CD4-positive, alpha-beta T cell (primary cell): ENCODE measurements at regions not wholly inside any gene's neighbourhood (a gene's known extent, or its start where the extent isn't known, plus 50 kb on each side); places are given as distances from the start of the nearest gene placed in this dataset.

ENCODE experiments used
- ATAC-seq: fragments of 200-7000 bp; cut with Tn5 transposase; one replicate; pipeline ENCODE4 v1.10.0; 2022; ENCODE audit warnings: mild to moderate bottlenecking; ENCODE audit not compliant: poor library complexity
- CTCF ChIA-PET: fragments of 350-600 bp; sonication (Branson Sonifier 250); formaldehyde crosslinking; loops from one replicate; lab custom pipeline; 2021; ENCODE audit warnings: antibody characterized with exemption, inconsistent platforms; lab: Charles Lee
- POLR2A ChIA-PET: fragments of 350-600 bp; sonication (Branson Sonifier 250); formaldehyde crosslinking; loops from one replicate; lab custom pipeline; 2021; ENCODE audit warnings: antibody characterized with exemption, inconsistent platforms; lab: Charles Lee
- DNase-seq, 14 experiments: peaks; one replicate each; pipeline ENCODE4 v3.0.0-alpha.2; 2013 to 2020; ENCODE audit warnings: mixed read lengths in 2 of 14
- H3K27ac ChIP-seq, 2 donors: one replicate each; pipeline versions ENCODE4 v1.5.1 to v1.7.0; 2013; ENCODE audit warnings: low read length in 2 of 2, low read depth in 1 of 2, mild to moderate bottlenecking in 1 of 2
- H3K27me3 ChIP-seq, 2 experiments: 1 replicate in 1 of 2; 2 replicates in 1 of 2; pipeline versions ENCODE4 v1.6.1 to v1.7.0; 2013; ENCODE audit warnings: low read length in 2 of 2, control low read depth in 1 of 2, mild to moderate bottlenecking in 1 of 2, moderate library complexity in 1 of 2; ENCODE audit not compliant: insufficient read depth in 2 of 2, control insufficient read depth in 1 of 2
- H3K36me3 ChIP-seq: one replicate; pipeline ENCODE4 v1.6.1; 2013; ENCODE audit warnings: low read length, control low read depth; ENCODE audit not compliant: insufficient read depth
- H3K4me1 ChIP-seq: one replicate; pipeline ENCODE4 v1.6.1; 2013; ENCODE audit warnings: low read length, control low read depth; ENCODE audit not compliant: insufficient read depth
- H3K4me3 ChIP-seq: one replicate; pipeline ENCODE4 v1.5.1; 2013; ENCODE audit warnings: mild to moderate bottlenecking, low read length, moderate library complexity
- H3K9me3 ChIP-seq, 2 experiments: 1 replicate in 1 of 2; 2 replicates in 1 of 2; pipeline versions ENCODE4 v1.6.1 to v1.7.0; 2013; ENCODE audit warnings: low read length in 2 of 2, mild to moderate bottlenecking in 2 of 2, control low read depth in 1 of 2, moderate library complexity in 1 of 2; ENCODE audit not compliant: control insufficient read depth in 1 of 2, insufficient read depth in 1 of 2
- H3K27ac Mint-ChIP-seq: one replicate; pipeline ENCODE4 v1.8.0; 2020; ENCODE audit warnings: mixed read lengths
- H3K27me3 Mint-ChIP-seq: one replicate; pipeline ENCODE4 v1.8.0; 2021; ENCODE audit warnings: mixed read lengths
- H3K36me3 Mint-ChIP-seq: one replicate; pipeline ENCODE4 v1.8.0; 2021; ENCODE audit warnings: low read depth, mixed read lengths
- H3K4me1 Mint-ChIP-seq: one replicate; pipeline ENCODE4 v1.8.0; 2021; ENCODE audit warnings: low read depth, mixed read lengths
- H3K4me3 Mint-ChIP-seq: one replicate; pipeline ENCODE4 v1.8.0; 2020; ENCODE audit warnings: mild to moderate bottlenecking, mixed read lengths
- H3K9me3 Mint-ChIP-seq: one replicate; pipeline ENCODE4 v1.8.0; 2020; ENCODE audit warnings: mixed read lengths
- intact Hi-C, 2 experiments: fragments of 100-400 bp; cut with DNase I in 1 of 2; cut with micrococcal nuclease in 1 of 2; formaldehyde crosslinking; loops; one replicate each; pipeline versions ENCODE4 v1.15.1 to v1.9.0; 2023 to 2025; cut with DNase I, micrococcal nuclease
- TF ChIP-seq, protein P1 (sequence below): fragments of 200-600 bp; IDR thresholded peaks from one replicate; pipeline ENCODE4 v1.8.0; 2022; ENCODE audit warnings: antibody characterized with exemption, mild to moderate bottlenecking

DNA sequence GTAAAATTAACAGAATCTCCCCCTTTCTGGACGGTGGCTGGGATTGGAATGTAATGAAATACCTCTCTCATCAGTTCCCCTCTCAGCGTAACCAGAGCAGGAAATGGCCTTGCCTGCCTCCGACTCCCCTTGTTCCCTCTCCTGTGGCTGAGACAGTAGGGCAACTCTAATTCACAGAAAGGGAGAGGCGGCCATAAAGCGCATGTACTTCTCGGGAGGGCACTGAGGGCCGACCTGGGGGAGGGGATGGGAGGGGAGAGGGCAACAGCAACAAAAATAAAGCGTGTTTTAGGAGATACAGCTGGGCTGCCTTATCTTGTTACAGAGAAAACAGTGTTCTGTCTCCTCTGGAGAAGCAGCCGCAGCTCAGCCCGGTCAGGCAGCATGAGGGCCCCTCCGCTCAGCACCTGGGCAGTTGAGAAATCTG, 783.3 kb upstream of the ARRDC4 start:
- H3K9me3 Mint-ChIP-seq, result peaks cover 3% of the 10 kb centered on the region
- no peaks in the 10 kb centered on the region for H3K27me3 Mint-ChIP-seq
- no peak overlapping the region for H3K4me3 Mint-ChIP-seq
- TF ChIP-seq, protein P1, sequence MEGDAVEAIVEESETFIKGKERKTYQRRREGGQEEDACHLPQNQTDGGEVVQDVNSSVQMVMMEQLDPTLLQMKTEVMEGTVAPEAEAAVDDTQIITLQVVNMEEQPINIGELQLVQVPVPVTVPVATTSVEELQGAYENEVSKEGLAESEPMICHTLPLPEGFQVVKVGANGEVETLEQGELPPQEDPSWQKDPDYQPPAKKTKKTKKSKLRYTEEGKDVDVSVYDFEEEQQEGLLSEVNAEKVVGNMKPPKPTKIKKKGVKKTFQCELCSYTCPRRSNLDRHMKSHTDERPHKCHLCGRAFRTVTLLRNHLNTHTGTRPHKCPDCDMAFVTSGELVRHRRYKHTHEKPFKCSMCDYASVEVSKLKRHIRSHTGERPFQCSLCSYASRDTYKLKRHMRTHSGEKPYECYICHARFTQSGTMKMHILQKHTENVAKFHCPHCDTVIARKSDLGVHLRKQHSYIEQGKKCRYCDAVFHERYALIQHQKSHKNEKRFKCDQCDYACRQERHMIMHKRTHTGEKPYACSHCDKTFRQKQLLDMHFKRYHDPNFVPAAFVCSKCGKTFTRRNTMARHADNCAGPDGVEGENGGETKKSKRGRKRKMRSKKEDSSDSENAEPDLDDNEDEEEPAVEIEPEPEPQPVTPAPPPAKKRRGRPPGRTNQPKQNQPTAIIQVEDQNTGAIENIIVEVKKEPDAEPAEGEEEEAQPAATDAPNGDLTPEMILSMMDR, result no peak
- Histone ChIP-seq H3K4me3 (no peak overlapping the region), H3K36me3 (no peaks in the 10 kb centered on the region), H3K27me3 (no peaks in the 10 kb centered on the region), H3K27ac (no peak overlapping the region), H3K9me3 (peaks cover 0 to 6% of the 10 kb centered on the region in 2 experiments), H3K4me1 (no peaks in the 10 kb centered on the region)
- intact Hi-C loops, result no loop called here
- ATAC-seq (no peak), DNase-seq (no peak)
- H3K4me1 Mint-ChIP-seq, result no peaks in the 10 kb centered on the region
- ChIA-PET CTCF (no interaction called here), POLR2A (no interaction called here)
- H3K36me3 Mint-ChIP-seq, result no peaks in the 10 kb centered on the region
- H3K27ac Mint-ChIP-seq, result no peak overlapping the region

DNA sequence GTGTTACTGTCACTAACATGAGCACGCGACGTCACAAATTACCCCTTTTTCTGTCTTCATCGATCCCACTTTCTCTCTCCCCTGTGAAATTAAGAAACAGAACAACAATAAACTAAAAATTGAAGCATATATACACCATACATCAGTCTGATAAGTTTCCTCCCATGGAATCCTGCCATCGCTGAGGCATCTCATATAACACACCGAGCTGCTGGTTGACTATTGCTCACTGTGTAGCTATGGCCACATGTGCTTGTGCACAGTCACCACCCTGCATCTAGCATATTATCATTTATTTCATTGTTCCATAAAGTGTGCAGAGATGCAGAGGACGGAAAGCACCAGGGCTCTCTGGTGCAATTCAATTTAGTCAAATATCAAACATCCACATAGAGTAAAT, 777.9 kb upstream of the ARRDC4 start:
- H3K27ac ChIP-seq, result no peak overlapping the region
- H3K36me3 Mint-ChIP-seq, result no peaks in the 10 kb centered on the region
- no peaks in the 10 kb centered on the region for H3K4me1 Mint-ChIP-seq
- ATAC-seq (no peak), DNase-seq (no peak)
- no peak overlapping the region for H3K4me3 ChIP-seq
- POLR2A ChIA-PET, result no interaction called here
- peaks cover 5% of the 10 kb centered on the region for H3K9me3 Mint-ChIP-seq
- H3K36me3 ChIP-seq, result no peaks in the 10 kb centered on the region
- H3K27me3 Mint-ChIP-seq, result no peaks in the 10 kb centered on the region
- intact Hi-C loops, result no loop called here
- H3K9me3 ChIP-seq, result peaks cover 0 to 5% of the 10 kb centered on the region in 2 experiments
- CTCF ChIA-PET, result no interaction called here
- TF ChIP-seq, protein P1, result no peak
- no peak overlapping the region for H3K4me3 Mint-ChIP-seq
- H3K27ac Mint-ChIP-seq, result no peak overlapping the region
- no peaks in the 10 kb centered on the region for H3K4me1 ChIP-seq
- no peaks in the 10 kb centered on the region for H3K27me3 ChIP-seq

DNA sequence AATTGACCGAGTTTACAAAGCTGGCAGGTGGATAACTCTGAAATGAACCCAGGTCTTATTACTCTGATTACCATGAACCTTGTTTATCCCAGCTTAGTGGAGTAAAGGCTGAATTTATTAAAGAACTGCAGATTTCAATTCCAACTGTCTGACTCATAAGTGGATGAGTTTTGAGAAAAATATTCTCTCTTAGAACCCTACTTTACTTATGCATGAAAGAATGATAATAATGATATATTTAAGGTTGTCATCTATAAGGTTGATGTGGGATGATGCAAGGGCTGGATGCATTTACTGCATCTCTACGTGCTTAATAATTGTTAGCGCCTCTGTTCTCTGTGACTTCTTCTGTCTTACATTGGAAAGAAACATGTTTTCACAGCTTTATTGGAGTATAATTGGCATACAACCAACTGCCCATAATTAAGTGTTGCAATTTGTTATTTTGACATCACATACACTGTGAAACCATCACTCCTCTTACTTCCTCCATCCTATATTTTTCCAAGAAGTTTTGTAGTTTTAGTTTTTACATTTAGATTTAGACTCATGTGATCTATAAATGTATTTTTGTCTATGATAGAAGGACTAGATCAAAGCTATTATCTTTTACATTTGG, 771.2 kb upstream of the ARRDC4 start:
- Histone ChIP-seq H3K4me1 (no peaks in the 10 kb centered on the region), H3K27me3 (no peaks in the 10 kb centered on the region), H3K36me3 (no peaks in the 10 kb centered on the region), H3K4me3 (no peak overlapping the region), H3K27ac (no peak overlapping the region), H3K9me3 (peaks cover 0 to 9% of the 10 kb centered on the region in 2 experiments)
- intact Hi-C loops, result no loop called here
- Mint-ChIP-seq H3K4me1 (no peaks in the 10 kb centered on the region), H3K9me3 (peaks cover 6% of the 10 kb centered on the region), H3K4me3 (no peak overlapping the region), H3K27me3 (no peaks in the 10 kb centered on the region), H3K27ac (no peak overlapping the region), H3K36me3 (no peaks in the 10 kb centered on the region)
- ATAC-seq (no peak), DNase-seq (no peak)
- POLR2A ChIA-PET, result no interaction called here
- TF ChIP-seq, protein P1, result no peak
- CTCF ChIA-PET, result no interaction called here
